Cardiac fibroblast (primary cell): ENCODE measurements at regions not wholly inside any gene's neighbourhood (a gene's known extent, or its start where the extent isn't known, plus 50 kb on each side); places are given as distances from the start of the nearest gene placed in this dataset.

Experiments used
- DNase-seq, 2 donors: peaks; one replicate each; pipeline versions ENCODE4 v3.0.0 to v3.0.0-alpha.2; 2010; ENCODE audit warnings: low read depth in 2 of 2
- H3K4me3 ChIP-seq, 2 donors: replicated peaks in 1 of 2; 1 replicate in 1 of 2; 2 replicates in 1 of 2; pipeline ENCODE4 v1.5.1; 2011; ENCODE audit warnings: low read depth in 2 of 2, low read length in 2 of 2, mild to moderate bottlenecking in 2 of 2, moderate library complexity in 1 of 2
- TF ChIP-seq, protein P1 (sequence below): IDR thresholded peaks from one replicate; pipeline ENCODE4 v1.5.1; 2011; ENCODE audit warnings: low read depth, mild to moderate bottlenecking, low read length, inconsistent platforms

DNA sequence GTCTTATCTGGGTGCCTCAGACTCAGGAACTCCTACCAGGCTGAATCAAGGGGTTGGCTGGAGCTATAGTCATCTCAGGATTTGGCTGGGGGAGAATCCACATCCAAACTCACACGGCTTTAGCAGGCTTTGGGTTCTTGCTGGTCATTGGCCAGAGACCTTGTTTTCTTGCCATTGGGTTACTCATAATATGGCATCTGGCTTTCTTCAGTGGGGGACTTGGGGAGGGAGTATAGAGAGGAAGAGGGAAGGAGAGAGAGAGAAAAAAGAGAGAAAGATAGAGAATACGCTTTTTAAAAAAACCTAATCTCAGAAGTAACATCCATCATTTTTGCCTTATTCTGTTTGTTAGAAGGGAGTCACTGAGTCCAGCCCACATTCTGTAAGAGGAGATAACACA, 191.5 kb upstream of the SHISA6 start:
- TF ChIP-seq, protein P1, sequence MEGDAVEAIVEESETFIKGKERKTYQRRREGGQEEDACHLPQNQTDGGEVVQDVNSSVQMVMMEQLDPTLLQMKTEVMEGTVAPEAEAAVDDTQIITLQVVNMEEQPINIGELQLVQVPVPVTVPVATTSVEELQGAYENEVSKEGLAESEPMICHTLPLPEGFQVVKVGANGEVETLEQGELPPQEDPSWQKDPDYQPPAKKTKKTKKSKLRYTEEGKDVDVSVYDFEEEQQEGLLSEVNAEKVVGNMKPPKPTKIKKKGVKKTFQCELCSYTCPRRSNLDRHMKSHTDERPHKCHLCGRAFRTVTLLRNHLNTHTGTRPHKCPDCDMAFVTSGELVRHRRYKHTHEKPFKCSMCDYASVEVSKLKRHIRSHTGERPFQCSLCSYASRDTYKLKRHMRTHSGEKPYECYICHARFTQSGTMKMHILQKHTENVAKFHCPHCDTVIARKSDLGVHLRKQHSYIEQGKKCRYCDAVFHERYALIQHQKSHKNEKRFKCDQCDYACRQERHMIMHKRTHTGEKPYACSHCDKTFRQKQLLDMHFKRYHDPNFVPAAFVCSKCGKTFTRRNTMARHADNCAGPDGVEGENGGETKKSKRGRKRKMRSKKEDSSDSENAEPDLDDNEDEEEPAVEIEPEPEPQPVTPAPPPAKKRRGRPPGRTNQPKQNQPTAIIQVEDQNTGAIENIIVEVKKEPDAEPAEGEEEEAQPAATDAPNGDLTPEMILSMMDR: no peak
- DNase-seq: no peak
- no peak overlapping the region for H3K4me3 ChIP-seq

DNA sequence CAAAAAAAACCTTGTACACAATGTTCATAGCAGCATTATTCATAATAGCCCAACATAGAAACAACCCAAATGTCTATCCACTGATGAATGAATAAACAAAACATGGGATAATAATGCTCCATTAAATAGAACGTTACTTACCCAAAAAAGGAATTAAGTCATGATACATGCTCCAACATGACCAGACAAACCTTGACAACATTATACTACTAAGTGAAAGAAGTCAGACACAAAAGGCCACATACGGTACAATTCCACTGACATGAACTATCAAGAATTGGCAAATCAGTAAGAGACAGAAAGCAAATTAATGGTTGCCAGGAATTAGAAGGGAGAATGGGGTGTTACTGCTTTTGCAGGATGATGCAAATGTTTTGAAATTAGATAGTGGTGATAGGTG, 193.8 kb upstream of the SHISA6 start:
- DNase-seq: no peak
- H3K4me3 ChIP-seq: no peak overlapping the region
- TF ChIP-seq, protein P1: no peak

DNA sequence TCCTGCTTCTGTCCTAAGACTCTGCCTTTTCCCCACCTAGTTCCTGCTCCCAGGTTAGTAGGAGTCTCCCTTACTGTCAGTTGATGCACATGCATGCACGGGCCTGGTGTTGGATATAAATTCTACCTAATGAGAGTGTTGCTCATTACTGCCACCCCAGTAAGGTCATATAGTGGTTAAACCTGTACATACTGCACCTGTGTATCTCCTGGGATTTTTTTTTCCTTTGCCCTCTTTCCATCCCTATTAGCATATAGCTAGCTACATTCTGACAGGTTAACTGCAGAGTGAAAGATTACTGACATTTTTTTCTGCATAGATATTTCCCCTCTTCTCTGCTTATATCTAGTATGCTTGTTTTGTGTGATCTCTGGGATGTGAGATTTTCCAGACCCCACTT, 201.5 kb upstream of the PIRT start:
- H3K4me3 ChIP-seq: no peak overlapping the region
- TF ChIP-seq, protein P1: no peak
- DNase-seq: no peak

DNA sequence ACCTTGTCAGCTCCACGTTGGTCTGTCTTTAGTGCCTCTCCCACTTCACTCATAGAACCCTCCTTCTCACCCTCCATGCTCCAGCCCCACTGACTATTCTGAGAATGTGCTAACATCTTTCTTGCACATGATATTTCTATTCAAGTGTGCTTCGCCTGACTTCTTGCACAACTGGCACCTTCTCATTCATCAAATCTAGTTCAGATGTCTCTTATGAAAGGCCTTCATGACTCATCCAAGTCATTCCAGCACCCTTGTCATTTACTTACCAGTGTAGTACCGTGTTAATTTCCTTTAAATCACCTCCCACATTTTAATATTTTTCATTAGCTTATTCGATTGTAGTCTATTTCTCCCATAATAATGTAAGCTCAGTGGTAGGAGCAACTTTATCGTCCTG, 197.8 kb upstream of the PIRT start:
- H3K4me3 ChIP-seq: no peak overlapping the region
- no peak for DNase-seq
- TF ChIP-seq, protein P1: no peak

DNA sequence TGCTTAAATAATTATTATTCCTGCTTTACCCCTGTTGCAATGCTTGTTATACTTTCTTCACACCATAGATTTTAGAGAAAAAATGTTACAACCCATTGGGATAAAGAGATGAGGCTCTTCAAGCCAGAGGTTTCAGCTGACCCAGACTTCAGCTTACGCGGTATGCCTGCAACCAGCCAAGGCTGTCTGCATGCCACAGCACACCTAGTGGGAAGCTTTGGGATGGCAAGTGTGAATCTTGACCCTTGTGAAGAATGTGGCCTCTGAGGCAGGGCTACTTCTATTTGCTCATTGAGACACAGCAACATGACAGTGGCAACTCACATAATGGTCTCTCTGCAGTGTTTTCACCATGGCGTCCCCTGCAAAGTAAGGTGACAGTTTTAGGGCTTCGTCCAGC, 193.9 kb upstream of the PIRT start:
- DNase-seq: no peak
- TF ChIP-seq, protein P1: no peak
- H3K4me3 ChIP-seq: no peak overlapping the region

DNA sequence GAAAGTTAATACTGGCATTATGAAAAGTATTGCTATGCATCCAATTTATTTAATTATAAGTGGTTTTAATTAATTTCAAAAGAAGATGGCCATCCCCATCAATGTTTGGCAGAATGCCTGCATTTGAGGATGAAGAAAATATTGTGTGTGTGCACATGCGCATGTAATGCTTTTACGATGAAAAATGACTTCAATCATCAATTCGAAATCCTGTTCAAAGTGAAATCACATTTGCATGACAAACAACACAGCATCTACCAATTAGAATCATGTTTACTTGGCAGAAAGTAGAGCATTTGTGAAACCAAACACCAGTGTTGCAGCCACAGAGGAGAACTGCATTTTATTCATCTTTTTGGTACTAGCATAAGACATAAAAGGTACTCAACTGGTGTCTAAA, 191.9 kb upstream of the PIRT start:
- DNase-seq: no peak
- no peak overlapping the region for H3K4me3 ChIP-seq
- TF ChIP-seq, protein P1: no peak

DNA sequence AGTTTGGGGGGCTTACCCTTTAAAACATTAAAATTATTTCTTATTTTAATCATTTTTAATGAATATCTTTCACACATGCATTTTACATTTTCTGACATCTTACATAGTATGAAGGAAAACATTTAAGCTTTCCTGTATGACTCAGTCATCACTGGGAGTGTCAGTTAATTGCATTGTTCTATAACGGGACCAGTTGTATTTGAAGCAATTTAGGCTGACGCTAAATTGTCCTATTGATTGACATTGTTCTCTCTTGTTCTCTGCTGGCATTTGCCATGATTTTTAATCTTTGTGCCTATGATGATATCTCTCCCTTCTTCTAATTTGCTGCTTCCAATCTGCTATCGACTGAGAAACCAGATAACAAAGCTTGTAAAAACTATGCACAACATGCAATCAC, 190.5 kb upstream of the PIRT start:
- TF ChIP-seq, protein P1: no peak
- no peak overlapping the region for H3K4me3 ChIP-seq
- DNase-seq: no peak
